ENCODE measurements at regions not wholly inside any gene's neighbourhood (a gene's known extent, or its start where the extent isn't known, plus 50 kb on each side); places are given as distances from the start of the nearest gene placed in this dataset.
"Not testable (repeated sequence)": the region's sequence is repeated elsewhere in the genome, so short reads cannot be mapped to it uniquely, and the experiment has no call there.

DNA sequence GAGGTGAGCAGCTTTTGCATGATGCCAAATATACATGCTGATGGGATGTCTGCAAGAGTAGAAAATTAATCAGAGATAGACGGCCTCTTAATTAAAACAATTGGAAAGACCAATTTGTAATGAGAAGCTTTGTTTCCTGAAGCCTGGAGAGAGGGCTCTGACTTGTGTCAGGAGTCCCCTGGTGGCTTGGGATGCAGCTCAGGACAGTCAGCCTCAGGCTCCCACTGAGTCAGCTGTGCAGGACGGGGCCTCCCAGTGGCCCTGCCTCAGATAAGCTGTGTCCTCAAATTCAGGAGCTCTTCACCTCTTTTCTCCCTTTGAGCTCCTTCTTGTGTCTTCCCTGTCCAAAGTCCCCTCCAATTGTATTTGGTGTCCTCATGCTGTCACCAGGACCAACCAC lies 438.9 kb upstream of the PODXL start:
- no peak overlapping the region for H3K4me3 ChIP-seq (ENCODE audit: low read length)
- no peak overlapping the region for H3K27ac ChIP-seq (ENCODE audit: low read length)
- H3K79me2 ChIP-seq (ENCODE audit: low read length) = no peaks in the 10 kb centered on the region
- H4K20me1 ChIP-seq (ENCODE audit: insufficient read depth, low read length) = no peaks in the 10 kb centered on the region
- H3K4me1 ChIP-seq (ENCODE audit: low read length) = no peaks in the 10 kb centered on the region
- peaks cover 12% of the 10 kb centered on the region for H3K27me3 ChIP-seq (ENCODE audit: low read depth, low read length)
- H3K9me3 ChIP-seq (ENCODE audit: insufficient read depth, low read length) = no peaks in the 10 kb centered on the region
- no peak overlapping the region for H3K9ac ChIP-seq (ENCODE audit: low read length)
- TF ChIP-seq, protein P1, sequence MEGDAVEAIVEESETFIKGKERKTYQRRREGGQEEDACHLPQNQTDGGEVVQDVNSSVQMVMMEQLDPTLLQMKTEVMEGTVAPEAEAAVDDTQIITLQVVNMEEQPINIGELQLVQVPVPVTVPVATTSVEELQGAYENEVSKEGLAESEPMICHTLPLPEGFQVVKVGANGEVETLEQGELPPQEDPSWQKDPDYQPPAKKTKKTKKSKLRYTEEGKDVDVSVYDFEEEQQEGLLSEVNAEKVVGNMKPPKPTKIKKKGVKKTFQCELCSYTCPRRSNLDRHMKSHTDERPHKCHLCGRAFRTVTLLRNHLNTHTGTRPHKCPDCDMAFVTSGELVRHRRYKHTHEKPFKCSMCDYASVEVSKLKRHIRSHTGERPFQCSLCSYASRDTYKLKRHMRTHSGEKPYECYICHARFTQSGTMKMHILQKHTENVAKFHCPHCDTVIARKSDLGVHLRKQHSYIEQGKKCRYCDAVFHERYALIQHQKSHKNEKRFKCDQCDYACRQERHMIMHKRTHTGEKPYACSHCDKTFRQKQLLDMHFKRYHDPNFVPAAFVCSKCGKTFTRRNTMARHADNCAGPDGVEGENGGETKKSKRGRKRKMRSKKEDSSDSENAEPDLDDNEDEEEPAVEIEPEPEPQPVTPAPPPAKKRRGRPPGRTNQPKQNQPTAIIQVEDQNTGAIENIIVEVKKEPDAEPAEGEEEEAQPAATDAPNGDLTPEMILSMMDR (IDR thresholded peaks at IDR 0.05; ENCODE audit: low read depth, low read length) = no peak
- no peak for TF ChIP-seq EZH2phosphoT487 (IDR thresholded peaks at IDR 0.05; ENCODE audit: low read depth)
- H3K36me3 ChIP-seq (replicated peaks; ENCODE audit: low read depth, low read length) = no peaks in the 10 kb centered on the region
- H3K4me2 ChIP-seq (ENCODE audit: low read length) = no peak overlapping the region
- H2AFZ ChIP-seq (ENCODE audit: low read depth, low read length) = no peak overlapping the region

DNA sequence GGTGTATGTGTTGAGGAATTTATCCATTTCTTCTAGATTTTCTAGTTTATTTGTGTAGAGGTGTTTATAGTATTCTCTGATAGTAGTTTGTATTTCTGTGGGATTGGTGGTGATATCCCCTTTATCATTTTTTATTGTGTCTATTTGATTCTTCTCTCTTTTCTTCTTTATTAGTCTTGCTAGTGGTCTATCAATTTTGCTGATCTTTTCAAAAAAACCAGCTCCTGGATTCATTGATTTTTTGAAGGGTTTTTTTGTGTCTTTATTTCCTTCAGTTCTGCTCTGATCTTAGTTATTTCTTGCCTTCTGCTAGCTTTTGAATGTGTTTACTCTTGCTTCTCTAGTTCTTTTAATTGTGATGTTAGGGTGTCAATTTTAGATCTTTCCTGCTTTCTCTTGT lies 424.6 kb upstream of the PODXL start:
- not testable (repeated sequence) for H3K9ac ChIP-seq (ENCODE audit: low read length); H4K20me1 ChIP-seq (ENCODE audit: insufficient read depth, low read length); H3K9me3 ChIP-seq (ENCODE audit: insufficient read depth, low read length); H3K27me3 ChIP-seq (ENCODE audit: low read depth, low read length); H3K4me2 ChIP-seq (ENCODE audit: low read length); H3K27ac ChIP-seq (ENCODE audit: low read length); H3K36me3 ChIP-seq (replicated peaks; ENCODE audit: low read depth, low read length); H2AFZ ChIP-seq (ENCODE audit: low read depth, low read length); H3K79me2 ChIP-seq (ENCODE audit: low read length); H3K4me3 ChIP-seq (ENCODE audit: low read length); H3K4me1 ChIP-seq (ENCODE audit: low read length)

DNA sequence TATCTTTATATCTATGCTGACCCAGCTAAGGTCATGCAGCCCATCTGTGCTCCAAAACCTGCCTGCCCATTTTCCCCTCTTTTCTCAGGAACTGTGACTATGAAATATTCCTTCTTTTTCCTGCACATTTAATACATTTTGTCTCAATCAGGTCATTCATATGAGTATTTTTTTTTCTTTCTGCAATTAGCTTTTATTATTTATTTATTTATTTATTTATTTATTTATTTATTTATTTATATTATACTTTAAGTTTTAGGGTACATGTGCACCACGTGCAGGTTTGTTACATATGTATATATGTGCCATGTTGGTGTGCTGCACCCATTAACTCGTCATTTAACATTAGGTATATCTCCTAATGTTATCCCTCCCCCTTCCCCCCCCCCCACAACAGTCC lies 421.7 kb upstream of the PODXL start:
- not testable (repeated sequence) for H3K9me3 ChIP-seq (ENCODE audit: insufficient read depth, low read length); H3K79me2 ChIP-seq (ENCODE audit: low read length); H3K36me3 ChIP-seq (replicated peaks; ENCODE audit: low read depth, low read length); H3K27me3 ChIP-seq (ENCODE audit: low read depth, low read length); H3K27ac ChIP-seq (ENCODE audit: low read length); H3K4me3 ChIP-seq (ENCODE audit: low read length); H2AFZ ChIP-seq (ENCODE audit: low read depth, low read length); H3K4me2 ChIP-seq (ENCODE audit: low read length); H3K9ac ChIP-seq (ENCODE audit: low read length); H4K20me1 ChIP-seq (ENCODE audit: insufficient read depth, low read length); H3K4me1 ChIP-seq (ENCODE audit: low read length)

DNA sequence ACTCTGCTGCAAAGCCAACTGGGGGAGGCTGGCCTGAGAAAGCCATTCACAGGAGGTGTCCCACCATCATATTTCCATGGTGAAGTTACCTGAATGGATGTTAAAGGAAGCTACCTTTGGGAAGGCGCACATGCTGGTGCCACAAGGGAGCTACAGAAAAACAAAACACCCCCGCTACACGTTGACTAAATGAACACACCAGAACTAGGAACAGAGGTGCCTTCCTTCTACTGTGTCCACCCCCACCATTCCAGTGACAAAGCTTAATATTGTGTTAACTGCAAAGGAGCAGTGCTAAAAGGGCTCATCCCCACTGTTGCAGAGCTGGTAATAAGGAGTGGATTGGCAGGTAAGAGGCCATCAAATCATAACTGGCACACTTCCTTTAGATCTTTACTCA lies 420.0 kb upstream of the PODXL start:
- Histone ChIP-seq H3K4me1 (ENCODE audit: low read length) (no peaks in the 10 kb centered on the region), H3K27ac (ENCODE audit: low read length) (no peak overlapping the region), H3K36me3 (replicated peaks; ENCODE audit: low read depth, low read length) (no peaks in the 10 kb centered on the region), H3K4me2 (ENCODE audit: low read length) (no peak overlapping the region), H3K27me3 (ENCODE audit: low read depth, low read length) (peaks cover 18% of the 10 kb centered on the region), H3K9me3 (ENCODE audit: insufficient read depth, low read length) (no peaks in the 10 kb centered on the region), H3K4me3 (ENCODE audit: low read length) (no peak overlapping the region), H3K79me2 (ENCODE audit: low read length) (no peaks in the 10 kb centered on the region), H3K9ac (ENCODE audit: low read length) (no peak overlapping the region), H4K20me1 (ENCODE audit: insufficient read depth, low read length) (no peaks in the 10 kb centered on the region), H2AFZ (ENCODE audit: low read depth, low read length) (no peak overlapping the region)
- TF ChIP-seq, protein P1 (IDR thresholded peaks at IDR 0.05; ENCODE audit: low read depth, low read length) = no peak
- no peak for TF ChIP-seq EZH2phosphoT487 (IDR thresholded peaks at IDR 0.05; ENCODE audit: low read depth)

DNA sequence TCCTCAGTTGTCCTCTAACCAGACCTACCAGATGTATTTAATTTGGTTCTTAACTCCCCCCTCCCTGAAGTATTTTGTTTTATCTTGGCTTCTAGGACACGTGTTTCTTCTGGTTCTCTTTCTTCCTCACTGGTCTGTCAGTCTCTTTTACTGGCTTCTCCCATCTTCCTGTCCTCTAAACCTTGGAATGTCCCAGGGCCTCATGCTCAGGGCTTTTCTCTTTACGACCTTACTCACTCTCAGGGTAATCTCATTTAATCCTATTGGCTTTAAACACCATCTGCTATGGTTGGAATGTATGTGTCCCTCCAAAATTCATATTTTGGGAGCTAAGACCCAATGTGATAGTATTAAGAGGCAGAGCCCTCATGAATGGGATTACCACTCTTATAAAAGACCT lies 418.2 kb upstream of the PODXL start:
- TF ChIP-seq, protein P1 (IDR thresholded peaks at IDR 0.05; ENCODE audit: low read depth, low read length) = no peak
- no peak for TF ChIP-seq EZH2phosphoT487 (IDR thresholded peaks at IDR 0.05; ENCODE audit: low read depth)
- H3K9me3 ChIP-seq (ENCODE audit: insufficient read depth, low read length) = no peaks in the 10 kb centered on the region
- no peak overlapping the region for H2AFZ ChIP-seq (ENCODE audit: low read depth, low read length)
- no peaks in the 10 kb centered on the region for H4K20me1 ChIP-seq (ENCODE audit: insufficient read depth, low read length)
- H3K36me3 ChIP-seq (replicated peaks; ENCODE audit: low read depth, low read length) = no peaks in the 10 kb centered on the region
- H3K79me2 ChIP-seq (ENCODE audit: low read length) = no peaks in the 10 kb centered on the region
- no peaks in the 10 kb centered on the region for H3K4me1 ChIP-seq (ENCODE audit: low read length)
- no peak overlapping the region for H3K9ac ChIP-seq (ENCODE audit: low read length)
- no peak overlapping the region for H3K4me2 ChIP-seq (ENCODE audit: low read length)
- peaks cover 23% of the 10 kb centered on the region for H3K27me3 ChIP-seq (ENCODE audit: low read depth, low read length)
- no peak overlapping the region for H3K27ac ChIP-seq (ENCODE audit: low read length)
- no peak overlapping the region for H3K4me3 ChIP-seq (ENCODE audit: low read length)

Data from OCI-LY3 (cell line).